Thymus (tissue), 11 donors: ENCODE measurements at regions not wholly inside any gene's neighbourhood (a gene's known extent, or its start where the extent isn't known, plus 50 kb on each side); places are given as distances from the start of the nearest gene placed in this dataset.

Experiments used
- DNase-seq, 9 donors: peaks; one replicate each; pipeline ENCODE4 v3.0.0-alpha.2; 2013; ENCODE audit warnings: low spot score in 9 of 9, low read depth in 6 of 9, missing footprints in 1 of 9
- H3K27ac ChIP-seq, 2 donors: one replicate each; pipeline ENCODE4 v1.5.1; 2013; ENCODE audit warnings: control low read depth in 1 of 2, low read depth in 1 of 2, low read length in 1 of 2, mild to moderate bottlenecking in 1 of 2, moderate library complexity in 1 of 2
- H3K27me3 ChIP-seq, 2 donors: one replicate each; pipeline ENCODE4 v1.5.1; 2013; ENCODE audit warnings: low read length in 1 of 2; ENCODE audit not compliant: control insufficient read depth in 2 of 2, insufficient read depth in 1 of 2
- H3K36me3 ChIP-seq, 2 donors: one replicate each; pipeline ENCODE4 v1.5.1; 2013; ENCODE audit warnings: low read length in 1 of 2, mild to moderate bottlenecking in 1 of 2, moderate library complexity in 1 of 2; ENCODE audit not compliant: control insufficient read depth in 2 of 2, insufficient read depth in 2 of 2
- H3K4me1 ChIP-seq, 2 donors: one replicate each; pipeline ENCODE4 v1.5.1; 2013; ENCODE audit warnings: low read length in 2 of 2; ENCODE audit not compliant: control insufficient read depth in 2 of 2, insufficient read depth in 2 of 2
- H3K4me3 ChIP-seq, 2 donors: one replicate each; pipeline ENCODE4 v1.5.1; 2013; ENCODE audit warnings: low read length in 2 of 2, control low read depth in 1 of 2, mild to moderate bottlenecking in 1 of 2
- H3K9me3 ChIP-seq, 2 donors: one replicate each; pipeline ENCODE4 v1.5.1; 2013; ENCODE audit warnings: low read length in 1 of 2, mild to moderate bottlenecking in 1 of 2; ENCODE audit not compliant: control insufficient read depth in 2 of 2, insufficient read depth in 1 of 2
- WGBS: extraction: QIAGEN DNeasy Blood & Tissue Kit; methylation state at CpG from one replicate; pipeline ENCODE4 v1.1.7; 2013; 5-methylcytosine and 5-hydroxymethylcytosine counted together
- donor health status: healthy.

DNA sequence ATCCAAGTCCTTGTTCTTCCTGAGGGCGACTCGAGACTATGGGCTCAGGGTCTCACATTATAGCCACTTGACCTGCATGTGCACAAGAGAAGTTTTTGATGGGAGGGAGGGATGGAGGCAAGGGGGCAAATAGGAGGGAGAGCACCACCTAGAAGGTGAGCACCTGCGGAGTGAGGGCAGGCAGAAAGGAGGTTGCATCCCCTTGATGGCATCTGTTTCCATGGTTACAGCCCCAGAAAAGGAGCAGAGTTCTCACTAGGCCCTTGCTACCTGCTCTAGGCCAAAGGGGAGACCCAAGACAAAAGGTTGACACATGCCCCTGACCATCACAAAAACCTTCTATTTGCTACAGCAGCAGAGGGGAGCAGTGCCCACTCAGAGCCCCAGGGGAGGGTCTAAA lies 131.5 kb upstream of the SERTAD2 start:
- no peak for DNase-seq
- Histone ChIP-seq H3K4me3 (no peak overlapping the region), H3K27me3 (no peaks in the 10 kb centered on the region), H3K9me3 (no peaks in the 10 kb centered on the region), H3K27ac (no peak overlapping the region), H3K36me3 (no peaks in the 10 kb centered on the region), H3K4me1 (no peaks in the 10 kb centered on the region)
- whole genome bisulfite sequencing = 96% methylated on average over 3 of the region's 3 CpGs

DNA sequence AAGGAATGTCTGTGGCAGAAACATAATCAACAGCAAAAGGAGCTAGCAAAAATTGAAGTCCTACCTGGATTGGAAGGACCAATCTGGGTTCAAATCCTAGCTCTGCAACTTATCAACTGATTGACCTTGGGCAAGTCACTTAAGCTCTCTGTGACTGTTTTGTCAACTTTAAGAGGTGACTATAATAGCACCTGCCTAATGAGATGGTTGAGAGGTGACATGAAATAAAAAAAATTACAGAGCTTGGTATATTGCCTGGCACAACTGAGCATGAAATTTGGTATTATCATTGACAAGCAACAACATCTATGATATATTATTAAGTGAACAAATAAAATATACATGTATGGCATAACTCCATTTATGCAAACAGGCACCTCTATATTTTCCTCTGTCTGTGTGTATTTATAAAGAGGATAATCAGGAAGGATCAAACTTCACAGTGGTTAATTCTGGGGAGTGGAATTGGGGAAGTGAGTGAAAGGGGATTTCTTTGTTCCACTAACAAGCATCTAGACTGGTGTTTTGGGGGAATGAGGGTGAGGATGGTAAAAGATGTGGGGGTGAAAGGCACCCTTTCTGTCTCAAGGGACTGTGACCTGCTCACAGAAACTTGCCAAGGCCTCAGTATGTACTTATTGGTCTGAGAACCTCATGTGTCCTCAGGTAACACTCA lies 132.8 kb upstream of the SERTAD2 start:
- no peaks in the 10 kb centered on the region for H3K27me3 ChIP-seq

DNA sequence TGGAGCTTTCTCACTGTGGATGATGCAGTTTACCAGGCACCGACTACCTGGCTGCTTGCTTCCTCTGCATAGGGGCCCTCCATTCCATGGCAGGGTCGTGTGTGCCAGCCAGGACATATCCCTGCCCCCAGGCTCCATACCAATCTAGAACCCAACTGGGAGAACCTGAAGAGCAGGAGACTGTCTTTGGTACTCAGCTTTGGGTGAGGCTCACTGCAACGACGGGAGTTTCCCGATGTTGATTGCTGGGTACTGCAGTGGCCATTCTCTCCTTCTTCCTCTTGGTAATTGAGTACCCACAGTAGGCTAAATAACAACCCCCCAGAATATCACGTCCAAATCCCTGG lies 133.3 kb upstream of the SERTAD2 start:
- Histone ChIP-seq H3K4me1 (no peaks in the 10 kb centered on the region), H3K36me3 (no peaks in the 10 kb centered on the region), H3K27me3 (no peaks in the 10 kb centered on the region), H3K4me3 (no peak overlapping the region), H3K9me3 (no peaks in the 10 kb centered on the region), H3K27ac (no peak overlapping the region)
- WGBS = 96% methylated on average over 6 of the region's 6 CpGs
- no peak for DNase-seq

More for the DNA sequence above, 132.8 kb upstream of the SERTAD2 start:
- H3K4me1 ChIP-seq = no peaks in the 10 kb centered on the region
- H3K4me3 ChIP-seq = no peak overlapping the region
- no peaks in the 10 kb centered on the region for H3K36me3 ChIP-seq
- H3K9me3 ChIP-seq = no peaks in the 10 kb centered on the region
- H3K27ac ChIP-seq = no peak overlapping the region
- DNase-seq = no peak

DNA sequence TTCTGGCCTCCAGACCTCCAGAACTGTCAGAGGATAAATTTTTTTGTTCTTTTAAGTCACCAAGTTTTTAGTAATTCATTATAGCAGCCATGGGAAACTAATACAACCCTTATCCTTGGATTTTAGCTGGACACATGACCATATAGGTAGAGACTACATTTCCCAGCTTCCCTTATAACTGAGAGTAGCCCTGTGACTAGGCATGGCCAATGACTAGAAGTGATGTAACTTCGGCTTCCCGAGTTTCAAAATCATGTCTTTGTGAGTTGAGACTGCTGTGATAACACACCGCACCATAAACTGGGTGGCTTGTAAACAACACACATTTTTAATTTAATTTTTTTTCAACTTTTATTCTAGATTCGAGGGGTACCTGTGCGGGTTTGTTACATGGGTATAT lies 134.0 kb upstream of the SERTAD2 start:
- Histone ChIP-seq H3K9me3 (no peaks in the 10 kb centered on the region), H3K4me3 (no peak overlapping the region), H3K27me3 (no peaks in the 10 kb centered on the region), H3K36me3 (no peaks in the 10 kb centered on the region), H3K27ac (no peak overlapping the region), H3K4me1 (no peaks in the 10 kb centered on the region)
- WGBS = 88% methylated on average over 5 of the region's 5 CpGs
- DNase-seq = no peak

DNA sequence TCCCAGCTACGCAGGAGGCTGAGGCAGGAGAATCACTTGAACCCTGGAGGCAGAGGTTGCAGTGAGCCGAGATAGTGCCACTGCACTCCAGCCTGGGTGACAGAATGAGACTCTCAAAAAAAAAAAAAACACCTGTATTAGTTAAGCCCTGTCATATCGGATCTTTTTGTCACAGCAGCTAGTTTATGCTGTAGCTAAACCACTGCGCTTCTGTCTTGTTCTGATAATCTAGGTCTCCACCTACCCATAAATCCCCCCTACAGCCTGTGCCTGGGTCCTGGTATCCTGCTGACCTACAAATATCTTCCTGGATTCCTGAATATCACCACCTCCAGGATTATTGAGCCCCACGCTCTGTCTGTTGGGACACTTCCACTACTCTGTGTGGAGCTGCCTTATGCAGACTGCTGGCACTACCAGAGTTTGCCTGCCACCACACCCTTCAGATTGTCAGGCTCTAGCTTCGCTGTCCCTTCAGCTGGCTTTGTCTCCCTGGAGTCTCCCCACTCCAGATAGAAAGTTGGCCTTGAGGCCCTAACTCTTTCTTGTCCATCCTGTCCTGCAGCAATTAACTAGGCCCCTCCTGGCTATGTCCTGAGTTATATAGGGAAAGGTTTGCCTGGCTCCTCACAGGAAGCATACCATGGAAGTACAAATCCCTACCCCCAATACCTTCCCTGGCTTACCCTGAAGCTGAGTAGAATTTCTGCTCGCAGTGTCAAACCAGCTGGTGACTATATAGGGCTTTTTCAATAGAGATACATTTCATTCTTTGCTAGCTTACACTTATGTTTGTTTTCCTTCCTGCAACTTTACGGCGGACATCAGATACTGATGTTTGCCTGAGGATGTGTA lies 136.0 kb upstream of the SERTAD2 start:
- no peak for DNase-seq
- 98% methylated on average over 9 of the region's 9 CpGs for WGBS

DNA sequence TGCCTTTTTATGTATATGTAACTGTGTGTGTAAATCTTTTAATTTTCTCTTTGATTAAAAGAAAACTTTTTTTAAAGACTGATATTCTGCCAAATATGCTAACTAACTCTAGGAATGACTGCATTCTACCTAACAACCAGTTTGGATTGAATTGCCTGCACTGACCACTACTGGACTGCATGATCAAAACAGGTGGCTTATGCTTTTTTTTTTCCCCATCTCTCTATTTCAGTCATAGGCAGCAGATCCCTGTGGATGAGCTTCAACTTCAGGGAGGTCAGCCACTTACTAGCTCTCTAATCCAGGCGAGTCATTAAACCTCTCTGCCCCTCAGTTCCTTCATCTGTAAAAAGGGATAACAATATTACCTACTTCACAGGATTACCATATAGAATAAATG lies 138.6 kb upstream of the SERTAD2 start:
- Histone ChIP-seq H3K4me3 (no peak overlapping the region), H3K4me1 (peaks cover 0 to 14% of the 10 kb centered on the region in 2 donors), H3K36me3 (no peaks in the 10 kb centered on the region), H3K9me3 (no peaks in the 10 kb centered on the region), H3K27ac (no peak overlapping the region), H3K27me3 (no peaks in the 10 kb centered on the region)
- 98% methylated on average over 1 of the region's 1 CpG for WGBS
- no peak for DNase-seq

More for the DNA sequence above, 136.0 kb upstream of the SERTAD2 start:
- Histone ChIP-seq H3K27me3 (no peaks in the 10 kb centered on the region), H3K36me3 (no peaks in the 10 kb centered on the region), H3K27ac (no peak overlapping the region), H3K9me3 (no peaks in the 10 kb centered on the region), H3K4me1 (no peaks in the 10 kb centered on the region), H3K4me3 (no peak overlapping the region)

DNA sequence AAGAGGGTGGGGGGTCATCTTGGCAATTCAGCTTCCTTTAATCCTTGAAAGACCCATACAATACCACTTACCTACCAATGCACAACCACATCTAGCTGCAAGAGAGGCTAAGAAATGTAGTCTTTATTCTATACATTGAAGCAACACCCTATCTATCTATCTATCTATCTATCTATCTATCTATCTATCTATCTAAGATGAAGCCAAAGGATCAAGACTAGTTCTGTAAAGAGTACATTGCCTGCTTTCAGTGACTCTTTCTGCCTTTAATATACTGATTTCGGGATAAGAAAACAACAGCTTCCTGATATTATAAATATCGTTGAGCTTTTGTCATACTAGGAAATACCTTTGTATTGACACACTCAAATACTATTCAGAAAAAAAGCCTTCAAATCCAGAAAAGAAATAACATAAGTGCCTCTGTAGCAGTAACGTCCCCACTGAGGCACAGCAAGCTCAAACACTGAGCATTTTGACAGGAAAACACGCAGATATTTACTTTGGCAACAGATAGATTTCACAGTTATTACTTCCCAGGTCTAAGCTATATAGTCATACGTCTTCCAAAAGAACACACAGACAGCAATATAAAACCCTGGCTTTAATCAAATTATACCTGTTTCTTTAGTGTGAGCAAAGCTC lies 139.4 kb upstream of the SERTAD2 start:
- no peak for DNase-seq
- Histone ChIP-seq H3K4me1 (peaks cover 0 to 14% of the 10 kb centered on the region in 2 donors), H3K27ac (no peak overlapping the region), H3K4me3 (no peak overlapping the region), H3K27me3 (no peaks in the 10 kb centered on the region), H3K9me3 (no peaks in the 10 kb centered on the region), H3K36me3 (no peaks in the 10 kb centered on the region)
- 93% methylated on average over 5 of the region's 5 CpGs for WGBS

DNA sequence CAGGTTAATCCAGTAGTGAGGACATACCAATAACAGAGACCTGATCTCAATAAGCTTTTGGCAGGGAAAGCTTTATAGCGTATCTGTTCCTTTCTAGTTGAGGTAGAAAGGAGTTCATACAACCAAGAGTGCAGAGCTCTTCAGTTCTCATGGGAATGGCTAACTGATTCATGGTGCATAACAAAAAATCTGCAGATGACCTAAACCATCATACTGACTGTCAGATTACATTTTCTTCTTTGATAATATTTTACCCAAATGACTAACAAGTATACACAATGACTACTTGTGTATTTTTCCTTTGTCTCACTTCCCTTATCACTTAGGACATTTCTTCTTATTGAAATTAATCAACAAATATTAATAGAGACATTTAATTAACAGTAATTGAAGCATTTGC lies 140.0 kb upstream of the SERTAD2 start:
- Histone ChIP-seq H3K4me1 (peaks cover 0 to 14% of the 10 kb centered on the region in 2 donors), H3K27ac (no peak overlapping the region), H3K36me3 (no peaks in the 10 kb centered on the region), H3K4me3 (no peak overlapping the region), H3K27me3 (no peaks in the 10 kb centered on the region), H3K9me3 (no peaks in the 10 kb centered on the region)
- 88% methylated on average over 1 of the region's 1 CpG for WGBS
- no peak for DNase-seq

DNA sequence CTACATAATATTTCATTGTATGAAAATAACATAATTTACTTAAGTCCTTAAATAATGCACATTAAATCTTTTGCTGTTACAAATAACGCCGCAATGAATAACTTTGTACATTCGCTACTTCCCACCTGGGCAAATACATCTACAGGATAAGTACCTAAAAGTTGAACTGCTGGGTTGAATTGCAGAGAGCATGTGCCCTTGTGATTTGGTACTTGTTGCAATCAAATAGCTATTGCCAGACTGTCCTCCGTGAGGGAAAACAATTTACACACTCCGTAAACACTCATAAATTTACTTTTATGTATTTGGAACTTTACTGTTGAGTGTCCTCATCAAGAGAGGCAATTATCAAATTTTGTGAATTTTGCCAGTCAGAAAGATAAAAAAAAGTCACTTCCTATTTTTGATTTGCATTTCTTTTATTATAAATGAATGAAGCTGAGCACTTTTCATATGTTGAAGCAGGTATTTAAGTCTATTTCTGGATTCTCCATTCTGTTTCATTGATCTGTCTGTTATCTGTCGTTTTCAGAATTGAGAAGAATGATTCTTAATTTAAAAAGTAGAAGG lies 140.8 kb upstream of the SERTAD2 start:
- H3K4me3 ChIP-seq = no peak overlapping the region
- DNase-seq = no peak
- H3K27ac ChIP-seq = no peak overlapping the region
- H3K9me3 ChIP-seq = no peaks in the 10 kb centered on the region
- no peaks in the 10 kb centered on the region for H3K27me3 ChIP-seq
- 95% methylated on average over 6 of the region's 6 CpGs for WGBS
- H3K36me3 ChIP-seq = no peaks in the 10 kb centered on the region
- peaks cover 0 to 14% of the 10 kb centered on the region in 2 donors for H3K4me1 ChIP-seq
